ENCODE measurements at regions not wholly inside any gene's neighbourhood (a gene's known extent, or its start where the extent isn't known, plus 50 kb on each side); places are given as distances from the start of the nearest gene placed in this dataset.

GRCh38 chr20:22770241-22770800 lies 185.9 kb upstream of the FOXA2 start:
- no peak overlapping the region for H3K4me3 ChIP-seq (ENCODE audit: low read depth, low read length)
- no peak overlapping the region for H3K27ac ChIP-seq (ENCODE audit: low read depth, low read length)
- no peaks in the 10 kb centered on the region for H3K4me1 ChIP-seq (ENCODE audit: control insufficient read depth, insufficient read depth, low read length)
- no peaks in the 10 kb centered on the region for H3K36me3 ChIP-seq (ENCODE audit: control insufficient read depth, insufficient read depth, low read length)
- no peaks in the 10 kb centered on the region for H3K27me3 ChIP-seq (ENCODE audit: control insufficient read depth, insufficient read depth, low read length)
- no peak overlapping the region for H3K9ac ChIP-seq (ENCODE audit: low read depth, low read length)
- H3K9me3 ChIP-seq (ENCODE audit: control insufficient read depth, insufficient read depth, low read length): no peaks in the 10 kb centered on the region

GRCh38 chr20:22771706-22772105 lies 187.3 kb upstream of the FOXA2 start:
- H3K9me3 ChIP-seq (ENCODE audit: control insufficient read depth, insufficient read depth, low read length): 0 out of 2 replicates have a peak, but pooled peaks cover 6% of the 10 kb centered on the region
- no peak overlapping the region for H3K4me3 ChIP-seq (ENCODE audit: low read depth, low read length)
- H3K36me3 ChIP-seq (ENCODE audit: control insufficient read depth, insufficient read depth, low read length): no peaks in the 10 kb centered on the region
- H3K27me3 ChIP-seq (ENCODE audit: control insufficient read depth, insufficient read depth, low read length): no peaks in the 10 kb centered on the region
- no peaks in the 10 kb centered on the region for H3K4me1 ChIP-seq (ENCODE audit: control insufficient read depth, insufficient read depth, low read length)
- H3K9ac ChIP-seq (ENCODE audit: low read depth, low read length): no peak overlapping the region
- no peak overlapping the region for H3K27ac ChIP-seq (ENCODE audit: low read depth, low read length)

GRCh38 chr20:22773344-22773743 lies 189.0 kb upstream of the FOXA2 start:
- Histone ChIP-seq H3K27ac (ENCODE audit: low read depth, low read length) (no peak overlapping the region), H3K27me3 (ENCODE audit: control insufficient read depth, insufficient read depth, low read length) (no peaks in the 10 kb centered on the region), H3K4me3 (ENCODE audit: low read depth, low read length) (no peak overlapping the region), H3K9ac (ENCODE audit: low read depth, low read length) (no peak overlapping the region), H3K4me1 (ENCODE audit: control insufficient read depth, insufficient read depth, low read length) (no peaks in the 10 kb centered on the region), H3K9me3 (ENCODE audit: control insufficient read depth, insufficient read depth, low read length) (0 out of 2 replicates have a peak, but pooled peaks cover 6% of the 10 kb centered on the region), H3K36me3 (ENCODE audit: control insufficient read depth, insufficient read depth, low read length) (no peaks in the 10 kb centered on the region)

GRCh38 chr20:22775256-22775655 lies 190.9 kb upstream of the FOXA2 start:
- Histone ChIP-seq H3K4me1 (ENCODE audit: control insufficient read depth, insufficient read depth, low read length) (no peaks in the 10 kb centered on the region), H3K27ac (ENCODE audit: low read depth, low read length) (no peak overlapping the region), H3K9me3 (ENCODE audit: control insufficient read depth, insufficient read depth, low read length) (0 out of 2 replicates have a peak, but pooled peaks cover 6% of the 10 kb centered on the region), H3K9ac (ENCODE audit: low read depth, low read length) (no peak overlapping the region), H3K36me3 (ENCODE audit: control insufficient read depth, insufficient read depth, low read length) (no peaks in the 10 kb centered on the region), H3K27me3 (ENCODE audit: control insufficient read depth, insufficient read depth, low read length) (no peaks in the 10 kb centered on the region), H3K4me3 (ENCODE audit: low read depth, low read length) (no peak overlapping the region)

- no peaks in the 10 kb centered on the region for H3K36me3 ChIP-seq (ENCODE audit: control insufficient read depth, insufficient read depth, low read length)
- H3K27me3 ChIP-seq (ENCODE audit: control insufficient read depth, insufficient read depth, low read length): no peaks in the 10 kb centered on the region
- H3K9me3 ChIP-seq (ENCODE audit: control insufficient read depth, insufficient read depth, low read length): 0 out of 2 replicates have a peak, but pooled peaks cover 6% of the 10 kb centered on the region
- H3K27ac ChIP-seq (ENCODE audit: low read depth, low read length): no peak overlapping the region
- H3K9ac ChIP-seq (ENCODE audit: low read depth, low read length): no peak overlapping the region
- H3K4me3 ChIP-seq (ENCODE audit: low read depth, low read length): no peak overlapping the region
- H3K4me1 ChIP-seq (ENCODE audit: control insufficient read depth, insufficient read depth, low read length): no peaks in the 10 kb centered on the region
These were observed 191.3 kb upstream of the FOXA2 start for GRCh38 chr20:22775671-22776139.

GRCh38 chr20:22776369-22776768 lies 192.0 kb upstream of the FOXA2 start:
- Histone ChIP-seq H3K36me3 (ENCODE audit: control insufficient read depth, insufficient read depth, low read length) (no peaks in the 10 kb centered on the region), H3K27ac (ENCODE audit: low read depth, low read length) (no peak overlapping the region), H3K4me1 (ENCODE audit: control insufficient read depth, insufficient read depth, low read length) (no peaks in the 10 kb centered on the region), H3K9me3 (ENCODE audit: control insufficient read depth, insufficient read depth, low read length) (0 out of 2 replicates have a peak, but pooled peaks cover 6% of the 10 kb centered on the region), H3K9ac (ENCODE audit: low read depth, low read length) (no peak overlapping the region), H3K4me3 (ENCODE audit: low read depth, low read length) (no peak overlapping the region), H3K27me3 (ENCODE audit: control insufficient read depth, insufficient read depth, low read length) (no peaks in the 10 kb centered on the region)

- no peak overlapping the region for H3K27ac ChIP-seq (ENCODE audit: low read depth, low read length)
- H3K9me3 ChIP-seq (ENCODE audit: control insufficient read depth, insufficient read depth, low read length): 0 out of 2 replicates have a peak, but pooled peaks cover 6% of the 10 kb centered on the region
- H3K36me3 ChIP-seq (ENCODE audit: control insufficient read depth, insufficient read depth, low read length): no peaks in the 10 kb centered on the region
- no peak overlapping the region for H3K9ac ChIP-seq (ENCODE audit: low read depth, low read length)
- H3K4me1 ChIP-seq (ENCODE audit: control insufficient read depth, insufficient read depth, low read length): no peaks in the 10 kb centered on the region
- H3K27me3 ChIP-seq (ENCODE audit: control insufficient read depth, insufficient read depth, low read length): no peaks in the 10 kb centered on the region
- no peak overlapping the region for H3K4me3 ChIP-seq (ENCODE audit: low read depth, low read length)
These were observed 195.5 kb upstream of the FOXA2 start for GRCh38 chr20:22779878-22780277.

GRCh38 chr20:22781869-22782268 lies 197.5 kb upstream of the FOXA2 start:
- H3K27ac ChIP-seq (ENCODE audit: low read depth, low read length): no peak overlapping the region
- no peaks in the 10 kb centered on the region for H3K27me3 ChIP-seq (ENCODE audit: control insufficient read depth, insufficient read depth, low read length)
- no peaks in the 10 kb centered on the region for H3K36me3 ChIP-seq (ENCODE audit: control insufficient read depth, insufficient read depth, low read length)
- no peaks in the 10 kb centered on the region for H3K4me1 ChIP-seq (ENCODE audit: control insufficient read depth, insufficient read depth, low read length)
- H3K9ac ChIP-seq (ENCODE audit: low read depth, low read length): no peak overlapping the region
- H3K4me3 ChIP-seq (ENCODE audit: low read depth, low read length): no peak overlapping the region
- H3K9me3 ChIP-seq (ENCODE audit: control insufficient read depth, insufficient read depth, low read length): no peaks in the 10 kb centered on the region

GRCh38 chr20:22789676-22790075 lies 205.3 kb upstream of the FOXA2 start:
- Histone ChIP-seq H3K9me3 (ENCODE audit: control insufficient read depth, insufficient read depth, low read length) (no peaks in the 10 kb centered on the region), H3K27ac (ENCODE audit: low read depth, low read length) (no peak overlapping the region), H3K4me1 (ENCODE audit: control insufficient read depth, insufficient read depth, low read length) (no peaks in the 10 kb centered on the region), H3K4me3 (ENCODE audit: low read depth, low read length) (no peak overlapping the region), H3K9ac (ENCODE audit: low read depth, low read length) (no peak overlapping the region), H3K36me3 (ENCODE audit: control insufficient read depth, insufficient read depth, low read length) (no peaks in the 10 kb centered on the region), H3K27me3 (ENCODE audit: control insufficient read depth, insufficient read depth, low read length) (no peaks in the 10 kb centered on the region)

GRCh38 chr20:22791396-22791795 lies 207.0 kb upstream of the FOXA2 start:
- H3K27me3 ChIP-seq (ENCODE audit: control insufficient read depth, insufficient read depth, low read length): no peaks in the 10 kb centered on the region
- no peak overlapping the region for H3K27ac ChIP-seq (ENCODE audit: low read depth, low read length)
- no peak overlapping the region for H3K9ac ChIP-seq (ENCODE audit: low read depth, low read length)
- no peaks in the 10 kb centered on the region for H3K9me3 ChIP-seq (ENCODE audit: control insufficient read depth, insufficient read depth, low read length)
- H3K36me3 ChIP-seq (ENCODE audit: control insufficient read depth, insufficient read depth, low read length): no peaks in the 10 kb centered on the region
- no peaks in the 10 kb centered on the region for H3K4me1 ChIP-seq (ENCODE audit: control insufficient read depth, insufficient read depth, low read length)
- no peak overlapping the region for H3K4me3 ChIP-seq (ENCODE audit: low read depth, low read length)

- Histone ChIP-seq H3K36me3 (ENCODE audit: control insufficient read depth, insufficient read depth, low read length) (no peaks in the 10 kb centered on the region), H3K9ac (ENCODE audit: low read depth, low read length) (no peak overlapping the region), H3K4me3 (ENCODE audit: low read depth, low read length) (no peak overlapping the region), H3K27ac (ENCODE audit: low read depth, low read length) (no peak overlapping the region), H3K27me3 (ENCODE audit: control insufficient read depth, insufficient read depth, low read length) (no peaks in the 10 kb centered on the region), H3K4me1 (ENCODE audit: control insufficient read depth, insufficient read depth, low read length) (no peaks in the 10 kb centered on the region), H3K9me3 (ENCODE audit: control insufficient read depth, insufficient read depth, low read length) (no peaks in the 10 kb centered on the region)
These were observed 207.6 kb upstream of the FOXA2 start for GRCh38 chr20:22791877-22792525.

All from HUES48 (cell line).